ENCODE measurements at regions not wholly inside any gene's neighbourhood (a gene's known extent, or its start where the extent isn't known, plus 50 kb on each side); places are given as distances from the start of the nearest gene placed in this dataset.
"Not testable (repeated sequence)": the region's sequence is repeated elsewhere in the genome, so short reads cannot be mapped to it uniquely, and the experiment has no call there.

DNA sequence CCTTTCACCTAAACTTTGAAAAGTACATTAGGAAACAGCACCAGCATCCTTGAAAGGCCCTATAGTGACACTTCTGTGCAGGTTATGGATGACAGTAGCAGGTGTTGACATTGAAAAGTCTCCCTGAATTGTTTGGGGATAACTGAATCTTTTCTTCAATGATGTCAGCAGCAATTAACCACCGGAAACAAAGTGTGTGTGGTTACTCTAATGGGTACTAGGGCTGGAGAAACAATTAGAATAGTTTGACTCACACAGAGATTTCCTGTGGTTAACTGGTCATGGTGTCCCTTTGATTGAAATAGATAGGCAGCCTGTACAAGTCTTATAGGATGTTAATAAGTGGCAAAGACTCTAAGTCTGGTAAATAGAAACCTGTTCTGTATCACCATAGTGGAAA, 189.1 kb downstream of the TBX18 start:
- DNase-seq = no peak
- no peak overlapping the region for H3K4me3 ChIP-seq
- TF ChIP-seq, protein P1, sequence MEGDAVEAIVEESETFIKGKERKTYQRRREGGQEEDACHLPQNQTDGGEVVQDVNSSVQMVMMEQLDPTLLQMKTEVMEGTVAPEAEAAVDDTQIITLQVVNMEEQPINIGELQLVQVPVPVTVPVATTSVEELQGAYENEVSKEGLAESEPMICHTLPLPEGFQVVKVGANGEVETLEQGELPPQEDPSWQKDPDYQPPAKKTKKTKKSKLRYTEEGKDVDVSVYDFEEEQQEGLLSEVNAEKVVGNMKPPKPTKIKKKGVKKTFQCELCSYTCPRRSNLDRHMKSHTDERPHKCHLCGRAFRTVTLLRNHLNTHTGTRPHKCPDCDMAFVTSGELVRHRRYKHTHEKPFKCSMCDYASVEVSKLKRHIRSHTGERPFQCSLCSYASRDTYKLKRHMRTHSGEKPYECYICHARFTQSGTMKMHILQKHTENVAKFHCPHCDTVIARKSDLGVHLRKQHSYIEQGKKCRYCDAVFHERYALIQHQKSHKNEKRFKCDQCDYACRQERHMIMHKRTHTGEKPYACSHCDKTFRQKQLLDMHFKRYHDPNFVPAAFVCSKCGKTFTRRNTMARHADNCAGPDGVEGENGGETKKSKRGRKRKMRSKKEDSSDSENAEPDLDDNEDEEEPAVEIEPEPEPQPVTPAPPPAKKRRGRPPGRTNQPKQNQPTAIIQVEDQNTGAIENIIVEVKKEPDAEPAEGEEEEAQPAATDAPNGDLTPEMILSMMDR (IDR thresholded peaks at IDR 0.05) = no peak
- no peak overlapping the region for H3K27ac ChIP-seq
- no peaks in the 10 kb centered on the region for H3K36me3 ChIP-seq
- H3K4me1 ChIP-seq = no peaks in the 10 kb centered on the region
- H3K9ac ChIP-seq (ENCODE audit: low read depth in 2 of 2, low read length in 2 of 2) = no peak overlapping the region
- no peaks in the 10 kb centered on the region for H3K9me3 ChIP-seq
- no peaks in the 10 kb centered on the region for H3K27me3 ChIP-seq
- intact Hi-C loops (cut with DNase I) = no loop called here

DNA sequence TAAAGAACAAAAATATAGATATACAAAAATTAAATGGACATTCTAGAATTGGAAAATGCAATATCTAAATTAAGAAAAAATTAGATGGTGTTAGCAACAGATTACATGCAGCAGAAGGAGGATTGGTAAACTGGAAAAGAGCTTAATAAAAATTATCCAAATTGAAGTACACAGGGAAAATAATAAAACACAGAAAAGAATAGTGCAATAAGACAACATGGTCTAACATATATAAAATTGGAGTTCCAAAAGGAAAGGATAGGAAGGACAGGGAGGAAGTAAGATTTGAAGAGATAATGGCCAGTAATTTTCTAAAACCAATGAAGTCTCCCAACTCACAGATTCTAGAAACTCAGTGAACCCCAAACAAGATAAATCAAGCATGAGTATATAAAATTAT, 194.5 kb downstream of the TBX18 start:
- intact Hi-C loops (cut with DNase I) = no loop called here
- H3K36me3 ChIP-seq = no peaks in the 10 kb centered on the region
- H3K4me1 ChIP-seq = no peaks in the 10 kb centered on the region
- DNase-seq = no peak
- TF ChIP-seq, protein P1 (IDR thresholded peaks at IDR 0.05) = no peak
- no peaks in the 10 kb centered on the region for H3K9me3 ChIP-seq
- H3K4me3 ChIP-seq = no peak overlapping the region
- H3K27me3 ChIP-seq = no peaks in the 10 kb centered on the region
- no peak overlapping the region for H3K9ac ChIP-seq (ENCODE audit: low read depth in 2 of 2, low read length in 2 of 2)
- no peak overlapping the region for H3K27ac ChIP-seq

DNA sequence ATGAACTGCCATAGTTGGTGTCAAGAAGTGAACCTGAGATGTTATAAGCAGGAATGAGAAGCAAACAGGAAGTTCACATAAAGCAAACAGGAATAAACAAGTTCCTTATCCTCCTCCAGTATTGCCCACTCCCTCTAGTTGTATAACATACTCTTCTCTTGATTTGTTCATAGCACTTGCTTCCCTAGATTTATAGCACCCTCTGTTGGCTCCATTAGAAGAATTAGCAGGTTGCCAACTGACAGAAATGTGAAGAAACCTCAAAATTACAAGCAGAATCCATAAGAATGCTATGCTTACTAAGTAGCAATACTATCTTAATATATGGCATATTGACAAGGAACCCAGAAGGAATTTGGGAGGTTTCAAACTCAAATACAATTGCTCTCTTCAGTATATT, 195.4 kb downstream of the TBX18 start:
- Histone ChIP-seq H3K4me3 (no peak overlapping the region), H3K9ac (ENCODE audit: low read depth in 2 of 2, low read length in 2 of 2) (no peak overlapping the region), H3K27ac (no peak overlapping the region), H3K27me3 (no peaks in the 10 kb centered on the region), H3K4me1 (no peaks in the 10 kb centered on the region), H3K36me3 (no peaks in the 10 kb centered on the region), H3K9me3 (no peaks in the 10 kb centered on the region)
- TF ChIP-seq, protein P1 (IDR thresholded peaks at IDR 0.05) = no peak
- intact Hi-C loops (cut with DNase I) = no loop called here
- DNase-seq = no peak

DNA sequence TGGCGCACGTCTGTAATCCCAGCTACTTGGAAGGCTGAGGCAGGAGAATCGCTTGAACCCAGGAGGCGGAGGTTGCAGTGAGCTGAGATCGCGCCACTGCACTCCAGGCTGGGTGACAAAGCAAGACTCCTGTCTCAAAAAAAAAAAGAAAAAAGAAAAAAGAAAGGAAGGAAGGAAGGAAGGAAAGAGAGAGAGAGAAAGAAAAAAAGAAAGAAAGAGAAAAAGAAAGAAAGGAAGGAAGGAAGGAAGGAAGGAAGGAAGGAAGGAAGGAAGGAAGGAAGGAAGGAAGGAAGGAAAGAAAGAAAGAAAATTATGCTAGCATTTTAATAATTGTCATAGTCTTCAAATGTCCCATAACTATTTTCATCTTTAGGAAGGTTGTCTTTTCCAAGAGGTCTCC, 198.7 kb downstream of the TBX18 start:
- DNase-seq; H3K27ac ChIP-seq; H3K4me1 ChIP-seq; H3K9me3 ChIP-seq; H3K27me3 ChIP-seq; H3K4me3 ChIP-seq; H3K36me3 ChIP-seq; intact Hi-C loops (cut with DNase I); H3K9ac ChIP-seq (ENCODE audit: low read depth in 2 of 2, low read length in 2 of 2): not testable (repeated sequence)

DNA sequence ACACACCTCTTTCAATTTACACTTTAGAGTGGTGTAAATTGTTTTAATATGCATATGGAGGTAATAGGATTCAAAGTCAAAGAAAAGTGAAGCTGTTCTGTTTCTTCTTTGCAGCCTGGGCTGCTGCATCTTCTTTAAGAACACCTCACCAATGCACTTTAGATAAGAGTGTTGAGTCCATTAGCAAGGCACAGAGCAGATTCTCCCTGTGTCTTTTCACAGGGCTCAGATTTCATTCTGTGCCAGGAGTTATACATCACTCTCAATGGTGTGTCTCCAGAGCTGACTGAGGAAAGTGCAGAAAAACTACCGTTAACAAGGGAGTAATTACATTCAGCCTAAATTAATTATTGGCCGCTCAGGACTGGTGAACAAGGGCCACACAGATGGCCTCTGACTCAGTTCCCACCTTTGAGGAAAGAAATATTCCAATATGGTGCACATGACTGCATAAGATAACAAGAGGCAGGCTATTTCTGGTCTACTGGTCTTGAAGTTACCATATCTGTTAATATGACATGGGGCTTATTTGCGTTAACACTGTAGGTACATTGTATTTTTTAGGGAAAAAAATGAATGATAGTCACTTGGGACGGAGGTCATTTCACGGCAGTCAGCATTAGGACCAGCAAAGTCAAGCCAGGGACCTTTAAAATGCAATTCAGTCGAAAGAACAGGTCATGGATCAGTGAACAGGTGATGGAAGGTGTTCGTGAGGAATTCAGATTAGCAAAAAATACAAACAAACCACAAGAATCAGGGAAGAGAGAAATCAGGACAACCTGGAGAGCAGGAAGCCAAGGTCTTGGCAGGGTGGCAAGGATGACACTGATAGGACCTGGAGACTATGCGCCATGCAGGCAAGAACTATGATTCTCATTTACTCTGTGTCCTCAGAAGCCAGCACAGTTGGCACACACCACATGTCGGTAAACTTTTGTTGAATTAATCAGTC, 203.7 kb downstream of the TBX18 start:
- no peaks in the 10 kb centered on the region for H3K36me3 ChIP-seq
- intact Hi-C loops (cut with DNase I) = no loop called here
- no peak overlapping the region for H3K27ac ChIP-seq
- no peak overlapping the region for H3K4me3 ChIP-seq
- TF ChIP-seq, protein P1 (IDR thresholded peaks at IDR 0.05) = no peak
- no peak overlapping the region for H3K9ac ChIP-seq (ENCODE audit: low read depth in 2 of 2, low read length in 2 of 2)
- no peaks in the 10 kb centered on the region for H3K4me1 ChIP-seq
- no peak for DNase-seq
- H3K27me3 ChIP-seq = no peaks in the 10 kb centered on the region
- no peaks in the 10 kb centered on the region for H3K9me3 ChIP-seq
